Neural progenitor cell (in vitro differentiated cells): ENCODE measurements at regions not wholly inside any gene's neighbourhood (a gene's known extent, or its start where the extent isn't known, plus 50 kb on each side); places are given as distances from the start of the nearest gene placed in this dataset. TPM values are rescaled to one million over a fixed set of nuclear protein-coding genes. Genes with fewer than 3 reads are reported as not detected.

Experiments used
- DNase-seq: peaks from one replicate; pipeline ENCODE4 v3.0.0-alpha.2; 2016; ENCODE audit warnings: low spot score
- H2AFZ ChIP-seq: fragments of 200-600 bp; sonication (generic); replicated peaks from 2 replicates; pipeline ENCODE4 v1.6.1; 2016; ENCODE audit warnings: antibody characterized with exemption
- H3F3A ChIP-seq: fragments of 200-600 bp; sonication (generic); 2 replicates; pipeline ENCODE4 v1.6.1; 2016; ENCODE audit warnings: antibody characterized with exemption, low read depth
- H3K27ac ChIP-seq: fragments of 200-600 bp; sonication (generic); 2 replicates; pipeline ENCODE4 v1.5.1; 2016; ENCODE audit warnings: mild to moderate bottlenecking
- H3K27me3 ChIP-seq: fragments of 200-600 bp; sonication (generic); 2 replicates; pipeline ENCODE4 v1.6.1; 2016; ENCODE audit warnings: mild to moderate bottlenecking, moderate library complexity
- H3K36me3 ChIP-seq: fragments of 200-600 bp; sonication (generic); 2 replicates; pipeline ENCODE4 v1.5.1; 2016
- H3K4me1 ChIP-seq: fragments of 200-600 bp; sonication (generic); 2 replicates; pipeline ENCODE4 v1.6.1; 2016; ENCODE audit warnings: mixed run types
- H3K4me2 ChIP-seq: fragments of 200-600 bp; sonication (generic); 2 replicates; pipeline ENCODE4 v1.6.1; 2016
- H3K4me3 ChIP-seq: fragments of 200-600 bp; sonication (generic); 2 replicates; pipeline ENCODE4 v1.5.1; 2016
- H3K79me2 ChIP-seq: fragments of 200-600 bp; sonication (generic); 2 replicates; pipeline ENCODE4 v1.6.1; 2016; ENCODE audit warnings: low read depth
- H3K9ac ChIP-seq: fragments of 200-600 bp; sonication (generic); 2 replicates; pipeline ENCODE4 v1.6.1; 2016
- H3K9me3 ChIP-seq: fragments of 200-600 bp; sonication (generic); 2 replicates; pipeline ENCODE4 v1.5.1; 2016; ENCODE audit warnings: low read depth
- H4K20me1 ChIP-seq: fragments of 200-600 bp; sonication (generic); 2 replicates; pipeline ENCODE4 v1.6.1; 2016; ENCODE audit warnings: low read depth
- H3K27ac Mint-ChIP-seq: 3 replicates; pipeline ENCODE4 v1.8.0; 2021; ENCODE audit warnings: mixed read lengths
- H3K27me3 Mint-ChIP-seq: 2 replicates; pipeline ENCODE4 v1.8.0; 2022; ENCODE audit warnings: low read depth, mild to moderate bottlenecking, inconsistent platforms, moderate library complexity, mixed read lengths; ENCODE audit not compliant: insufficient read depth
- H3K36me3 Mint-ChIP-seq: 3 replicates; pipeline ENCODE4 v1.8.0; 2021; ENCODE audit warnings: mixed read lengths
- H3K4me1 Mint-ChIP-seq: 3 replicates; pipeline ENCODE4 v1.8.0; 2021; ENCODE audit warnings: mixed read lengths
- H3K4me3 Mint-ChIP-seq: 3 replicates; pipeline ENCODE4 v1.8.0; 2021; ENCODE audit warnings: mild to moderate bottlenecking, moderate library complexity, mixed read lengths
- H3K9me3 Mint-ChIP-seq: 3 replicates; pipeline ENCODE4 v1.8.0; 2020; ENCODE audit warnings: mixed read lengths
- CTCF ChIP-seq: fragments of 200-600 bp; sonication (generic); IDR thresholded peaks from 2 replicates; pipeline ENCODE4 v1.5.1; 2017; ENCODE audit warnings: antibody characterized with exemption, mild to moderate bottlenecking
- EZH2 ChIP-seq: fragments of 200-600 bp; sonication (generic); IDR thresholded peaks from 2 replicates; pipeline ENCODE4 v1.6.1; 2017; ENCODE audit warnings: antibody characterized with exemption, mild to moderate bottlenecking, moderate library complexity
- EZH2phosphoT487 ChIP-seq: fragments of 200-600 bp; sonication (generic); IDR thresholded peaks from 2 replicates; pipeline ENCODE4 v1.6.1; 2017; ENCODE audit warnings: antibody characterized with exemption
- small RNA-seq: library from RNA; depleted of rRNA; stranded (forward); fragments of <200 nt; gene quantifications from one replicate; pipeline ENCODE3, GENCODE V24; 2015

DNA sequence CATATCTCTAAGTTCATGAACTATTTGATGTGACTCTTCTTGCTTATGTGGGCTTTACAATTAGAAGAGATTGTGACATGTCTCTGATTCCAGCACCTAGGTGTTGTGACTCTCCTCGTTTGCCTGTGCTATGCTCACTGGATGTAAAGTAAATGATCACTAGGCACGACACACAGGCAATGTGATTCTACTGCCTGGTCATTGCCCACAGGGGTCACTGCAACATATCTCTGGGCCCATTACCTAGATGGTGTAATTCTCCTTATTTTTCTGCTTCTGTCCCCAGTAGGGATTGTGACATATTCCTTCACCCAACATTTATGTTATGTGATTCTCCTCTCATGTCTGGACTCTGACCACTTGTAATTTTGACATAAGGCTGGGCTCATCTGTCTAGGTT lies 65.8 kb upstream of the ZNF91 start:
- Mint-ChIP-seq H3K27ac (no peak overlapping the region), H3K27me3 (peaks cover 4% of the 10 kb centered on the region), H3K9me3 (peaks cover 69% of the 10 kb centered on the region), H3K4me3 (no peak overlapping the region), H3K4me1 (no peaks in the 10 kb centered on the region), H3K36me3 (no peaks in the 10 kb centered on the region)
- Histone ChIP-seq H3K4me3 (no peak overlapping the region), H3K79me2 (no peaks in the 10 kb centered on the region), H3K4me2 (no peak overlapping the region), H3K9ac (no peak overlapping the region), H4K20me1 (no peaks in the 10 kb centered on the region), H2AFZ (no peak overlapping the region), H3K27me3 (no peaks in the 10 kb centered on the region), H3K9me3 (no peaks in the 10 kb centered on the region), H3K27ac (no peak overlapping the region), H3K4me1 (no peaks in the 10 kb centered on the region), H3F3A (no peaks in the 10 kb centered on the region), H3K36me3 (no peaks in the 10 kb centered on the region)
- no peak for TF ChIP-seq EZH2
- TF ChIP-seq EZH2phosphoT487, result no peak
- TF ChIP-seq CTCF, result no peak
- no peak for DNase-seq

- Histone ChIP-seq H3K9me3 (no peaks in the 10 kb centered on the region), H3F3A (no peaks in the 10 kb centered on the region), H3K9ac (no peak overlapping the region), H3K27ac (no peak overlapping the region), H3K36me3 (no peaks in the 10 kb centered on the region), H4K20me1 (no peaks in the 10 kb centered on the region), H2AFZ (no peak overlapping the region), H3K4me2 (no peak overlapping the region), H3K4me3 (no peak overlapping the region), H3K79me2 (no peaks in the 10 kb centered on the region), H3K27me3 (no peaks in the 10 kb centered on the region), H3K4me1 (no peaks in the 10 kb centered on the region)
- DNase-seq, result no peak
- H3K4me1 Mint-ChIP-seq, result no peaks in the 10 kb centered on the region
- peaks cover 2% of the 10 kb centered on the region for H3K27me3 Mint-ChIP-seq
- TF ChIP-seq CTCF, result no peak
- no peak for TF ChIP-seq EZH2
- no peak for TF ChIP-seq EZH2phosphoT487
- peaks cover 68% of the 10 kb centered on the region for H3K9me3 Mint-ChIP-seq
- no peaks in the 10 kb centered on the region for H3K36me3 Mint-ChIP-seq
- H3K27ac Mint-ChIP-seq, result no peak overlapping the region
- no peak overlapping the region for H3K4me3 Mint-ChIP-seq
These were observed 65.4 kb upstream of the ZNF91 start for GRCh38 chr19:23460656-23461055.

Small RNAs in the stretch of these regions (small RNA-seq; reads per million reads assigned to genes)
- gene RPS27P29, result not detected
